ENCODE measurements at regions not wholly inside any gene's neighbourhood (a gene's known extent, or its start where the extent isn't known, plus 50 kb on each side); places are given as distances from the start of the nearest gene placed in this dataset.

DNA sequence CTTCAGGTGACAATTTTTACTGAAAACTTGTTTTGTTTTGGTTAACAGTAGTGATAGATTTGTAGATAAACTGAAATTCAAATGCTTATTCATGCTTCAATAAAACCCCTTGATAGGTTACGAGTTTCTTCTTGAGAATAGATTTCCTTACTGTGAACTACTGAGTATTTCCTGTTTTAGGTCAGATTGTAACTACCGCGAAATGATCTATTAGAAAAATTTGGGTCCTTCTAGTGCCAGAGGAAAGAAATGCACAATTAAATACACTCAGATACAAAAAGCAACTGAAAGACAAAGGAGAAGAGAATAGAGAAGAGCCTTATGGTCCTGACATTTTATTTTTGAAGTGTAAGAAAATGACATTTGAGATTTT, 251.7 kb upstream of the TBL1XR1 start:
- TF ChIP-seq, protein P1, sequence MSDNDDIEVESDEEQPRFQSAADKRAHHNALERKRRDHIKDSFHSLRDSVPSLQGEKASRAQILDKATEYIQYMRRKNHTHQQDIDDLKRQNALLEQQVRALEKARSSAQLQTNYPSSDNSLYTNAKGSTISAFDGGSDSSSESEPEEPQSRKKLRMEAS (IDR thresholded peaks at IDR 0.05), result no peak
- TF ChIP-seq YY1 (IDR thresholded peaks at IDR 0.05), result no peak
- TF ChIP-seq, protein P2, sequence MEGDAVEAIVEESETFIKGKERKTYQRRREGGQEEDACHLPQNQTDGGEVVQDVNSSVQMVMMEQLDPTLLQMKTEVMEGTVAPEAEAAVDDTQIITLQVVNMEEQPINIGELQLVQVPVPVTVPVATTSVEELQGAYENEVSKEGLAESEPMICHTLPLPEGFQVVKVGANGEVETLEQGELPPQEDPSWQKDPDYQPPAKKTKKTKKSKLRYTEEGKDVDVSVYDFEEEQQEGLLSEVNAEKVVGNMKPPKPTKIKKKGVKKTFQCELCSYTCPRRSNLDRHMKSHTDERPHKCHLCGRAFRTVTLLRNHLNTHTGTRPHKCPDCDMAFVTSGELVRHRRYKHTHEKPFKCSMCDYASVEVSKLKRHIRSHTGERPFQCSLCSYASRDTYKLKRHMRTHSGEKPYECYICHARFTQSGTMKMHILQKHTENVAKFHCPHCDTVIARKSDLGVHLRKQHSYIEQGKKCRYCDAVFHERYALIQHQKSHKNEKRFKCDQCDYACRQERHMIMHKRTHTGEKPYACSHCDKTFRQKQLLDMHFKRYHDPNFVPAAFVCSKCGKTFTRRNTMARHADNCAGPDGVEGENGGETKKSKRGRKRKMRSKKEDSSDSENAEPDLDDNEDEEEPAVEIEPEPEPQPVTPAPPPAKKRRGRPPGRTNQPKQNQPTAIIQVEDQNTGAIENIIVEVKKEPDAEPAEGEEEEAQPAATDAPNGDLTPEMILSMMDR (IDR thresholded peaks at IDR 0.05; ENCODE audit: low read depth, low read length, missing input control), result no peak
- no peak for TF ChIP-seq REST (IDR thresholded peaks at IDR 0.05)
- TF ChIP-seq ATF3 (IDR thresholded peaks at IDR 0.05), result no peak
- no peak for TF ChIP-seq FOXA1 (IDR thresholded peaks at IDR 0.05)
- no peak for TF ChIP-seq JUND (IDR thresholded peaks at IDR 0.05)
- TF ChIP-seq NR2F2 (IDR thresholded peaks at IDR 0.05), result no peak
- TF ChIP-seq EGR1 (IDR thresholded peaks at IDR 0.05; ENCODE audit: low read depth in 2 of 2), result no peak
- TF ChIP-seq RAD21 (IDR thresholded peaks at IDR 0.05), result no peak
- TF ChIP-seq GABPA (IDR thresholded peaks at IDR 0.05 in 1 of 2, conservative IDR thresholded peaks at IDR 0.05 in 1 of 2), result no peak
- TF ChIP-seq RXRA (IDR thresholded peaks at IDR 0.05), result no peak
- no peak for TF ChIP-seq FOXA2 (IDR thresholded peaks at IDR 0.05)
- TF ChIP-seq HNF4G (IDR thresholded peaks at IDR 0.05), result no peak
